Endothelial cell of umbilical vein (primary cell): ENCODE measurements at regions not wholly inside any gene's neighbourhood (a gene's known extent, or its start where the extent isn't known, plus 50 kb on each side); places are given as distances from the start of the nearest gene placed in this dataset.

ENCODE experiments used
- EZH2 ChIP-seq: IDR thresholded peaks from 2 replicates; pipeline ENCODE4 v1.6.1; 2012; ENCODE audit warnings: borderline replicate concordance, low read depth, mild to moderate bottlenecking, moderate library complexity, low read length, inconsistent platforms; ENCODE audit not compliant: severe bottlenecking
- GATA2 ChIP-seq: IDR thresholded peaks from 2 replicates; pipeline ENCODE4 v1.7.0; 2011; ENCODE audit warnings: low read depth, mild to moderate bottlenecking, moderate library complexity, mixed read lengths, low read length; ENCODE audit not compliant: insufficient read length, insufficient read depth
- JUN ChIP-seq: IDR thresholded peaks from 2 replicates; pipeline ENCODE4 v1.6.1; 2011; ENCODE audit warnings: borderline replicate concordance, low read depth; ENCODE audit not compliant: insufficient read length, insufficient read depth
- POLR2A ChIP-seq: IDR thresholded peaks from 2 replicates; pipeline ENCODE4 v1.6.1; 2012; ENCODE audit warnings: low read depth, mild to moderate bottlenecking, control low read depth, low read length
- POLR2AphosphoS5 ChIP-seq: IDR thresholded peaks from 2 replicates; pipeline ENCODE4 v1.6.1; 2012; ENCODE audit warnings: low read depth, mild to moderate bottlenecking, control low read depth, low read length, moderate library complexity; ENCODE audit not compliant: insufficient read depth
- TF ChIP-seq, protein P1 (sequence below), 2 donors: IDR thresholded peaks; 1 replicate in 1 of 2; 2 replicates in 1 of 2; pipeline ENCODE4 v1.5.1; 2011; ENCODE audit warnings: low read length in 2 of 2, mild to moderate bottlenecking in 2 of 2, moderate library complexity in 2 of 2, control low read depth in 1 of 2, inconsistent platforms in 1 of 2, low read depth in 1 of 2; ENCODE audit not compliant: insufficient read depth in 1 of 2; ENCODE audit errors: extremely low read depth in 1 of 2
- TF ChIP-seq, protein P2 (sequence below): IDR thresholded peaks from 2 replicates; pipeline ENCODE4 v1.6.1; 2011; ENCODE audit not compliant: insufficient read depth, insufficient read length

DNA sequence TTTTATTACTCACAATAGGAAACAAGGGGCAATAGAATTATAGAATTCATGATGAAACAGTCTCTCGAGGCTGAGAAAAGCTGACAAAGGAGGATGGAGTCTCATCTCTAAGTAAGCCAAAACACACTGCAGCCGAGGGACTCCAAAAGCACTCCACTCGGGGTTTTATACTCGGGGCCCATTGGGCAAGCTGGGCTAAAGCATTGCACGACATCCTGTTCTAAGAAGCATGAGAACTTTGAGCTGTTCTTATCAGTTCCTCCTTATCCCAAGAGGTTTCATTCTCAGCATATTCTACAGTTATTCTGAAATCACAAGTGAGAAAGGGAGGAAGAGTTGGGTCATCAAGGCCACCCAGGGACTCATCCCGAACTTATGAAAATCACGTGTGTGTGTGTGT lies 1475.5 kb downstream of the PCDH18 start:
- TF ChIP-seq, protein P1, sequence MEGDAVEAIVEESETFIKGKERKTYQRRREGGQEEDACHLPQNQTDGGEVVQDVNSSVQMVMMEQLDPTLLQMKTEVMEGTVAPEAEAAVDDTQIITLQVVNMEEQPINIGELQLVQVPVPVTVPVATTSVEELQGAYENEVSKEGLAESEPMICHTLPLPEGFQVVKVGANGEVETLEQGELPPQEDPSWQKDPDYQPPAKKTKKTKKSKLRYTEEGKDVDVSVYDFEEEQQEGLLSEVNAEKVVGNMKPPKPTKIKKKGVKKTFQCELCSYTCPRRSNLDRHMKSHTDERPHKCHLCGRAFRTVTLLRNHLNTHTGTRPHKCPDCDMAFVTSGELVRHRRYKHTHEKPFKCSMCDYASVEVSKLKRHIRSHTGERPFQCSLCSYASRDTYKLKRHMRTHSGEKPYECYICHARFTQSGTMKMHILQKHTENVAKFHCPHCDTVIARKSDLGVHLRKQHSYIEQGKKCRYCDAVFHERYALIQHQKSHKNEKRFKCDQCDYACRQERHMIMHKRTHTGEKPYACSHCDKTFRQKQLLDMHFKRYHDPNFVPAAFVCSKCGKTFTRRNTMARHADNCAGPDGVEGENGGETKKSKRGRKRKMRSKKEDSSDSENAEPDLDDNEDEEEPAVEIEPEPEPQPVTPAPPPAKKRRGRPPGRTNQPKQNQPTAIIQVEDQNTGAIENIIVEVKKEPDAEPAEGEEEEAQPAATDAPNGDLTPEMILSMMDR (IDR thresholded peaks at IDR 0.05; ENCODE audit: extremely low read depth in 1 of 2, insufficient read depth in 1 of 2, low read depth in 1 of 2, low read length in 2 of 2) = no peak
- TF ChIP-seq EZH2 (no peak), POLR2AphosphoS5 (no peak), JUN (no peak), POLR2A (no peak), GATA2 (no peak)
- TF ChIP-seq, protein P2, sequence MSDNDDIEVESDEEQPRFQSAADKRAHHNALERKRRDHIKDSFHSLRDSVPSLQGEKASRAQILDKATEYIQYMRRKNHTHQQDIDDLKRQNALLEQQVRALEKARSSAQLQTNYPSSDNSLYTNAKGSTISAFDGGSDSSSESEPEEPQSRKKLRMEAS = no peak
